Mammary epithelial cell (primary cell): ENCODE measurements at regions not wholly inside any gene's neighbourhood (a gene's known extent, or its start where the extent isn't known, plus 50 kb on each side); places are given as distances from the start of the nearest gene placed in this dataset.

Experiments used
- EZH2 ChIP-seq: IDR thresholded peaks from 2 replicates; pipeline ENCODE4 v1.6.1; 2012; ENCODE audit warnings: low read length, inconsistent platforms, borderline replicate concordance
- TF ChIP-seq, protein P1 (sequence below), 2 donors: IDR thresholded peaks in 1 of 2; conservative IDR thresholded peaks in 1 of 2; 2 replicates each; pipeline ENCODE4 v1.5.1; 2011 to 2012; ENCODE audit warnings: inconsistent platforms in 2 of 2, low read length in 2 of 2, mild to moderate bottlenecking in 2 of 2, control low read depth in 1 of 2, low read depth in 1 of 2; ENCODE audit not compliant: insufficient read depth in 1 of 2; ENCODE audit errors: extremely low read depth in 1 of 2

- TF ChIP-seq, protein P1, sequence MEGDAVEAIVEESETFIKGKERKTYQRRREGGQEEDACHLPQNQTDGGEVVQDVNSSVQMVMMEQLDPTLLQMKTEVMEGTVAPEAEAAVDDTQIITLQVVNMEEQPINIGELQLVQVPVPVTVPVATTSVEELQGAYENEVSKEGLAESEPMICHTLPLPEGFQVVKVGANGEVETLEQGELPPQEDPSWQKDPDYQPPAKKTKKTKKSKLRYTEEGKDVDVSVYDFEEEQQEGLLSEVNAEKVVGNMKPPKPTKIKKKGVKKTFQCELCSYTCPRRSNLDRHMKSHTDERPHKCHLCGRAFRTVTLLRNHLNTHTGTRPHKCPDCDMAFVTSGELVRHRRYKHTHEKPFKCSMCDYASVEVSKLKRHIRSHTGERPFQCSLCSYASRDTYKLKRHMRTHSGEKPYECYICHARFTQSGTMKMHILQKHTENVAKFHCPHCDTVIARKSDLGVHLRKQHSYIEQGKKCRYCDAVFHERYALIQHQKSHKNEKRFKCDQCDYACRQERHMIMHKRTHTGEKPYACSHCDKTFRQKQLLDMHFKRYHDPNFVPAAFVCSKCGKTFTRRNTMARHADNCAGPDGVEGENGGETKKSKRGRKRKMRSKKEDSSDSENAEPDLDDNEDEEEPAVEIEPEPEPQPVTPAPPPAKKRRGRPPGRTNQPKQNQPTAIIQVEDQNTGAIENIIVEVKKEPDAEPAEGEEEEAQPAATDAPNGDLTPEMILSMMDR (conservative IDR thresholded peaks at IDR 0.05 in 1 of 2, IDR thresholded peaks at IDR 0.05 in 1 of 2; ENCODE audit: extremely low read depth in 1 of 2, insufficient read depth in 1 of 2, low read depth in 1 of 2, low read length in 2 of 2) = no peak
- no peak for TF ChIP-seq EZH2
Measured at GRCh38 chr7:109734601-109735000, 1164.9 kb downstream of the DNAJB9 start.
